NT2/D1 (cell line): ENCODE measurements at regions not wholly inside any gene's neighbourhood (a gene's known extent, or its start where the extent isn't known, plus 50 kb on each side); places are given as distances from the start of the nearest gene placed in this dataset.
"Not testable (repeated sequence)": the region's sequence is repeated elsewhere in the genome, so short reads cannot be mapped to it uniquely, and the experiment has no call there.

Experiments used
- DNase-seq: peaks from one replicate; pipeline ENCODE4 v3.0.0-alpha.2; 2011; ENCODE audit warnings: low read depth, low spot score
- H3K27me3 ChIP-seq: 2 replicates; pipeline ENCODE4 v1.6.0; 2011; ENCODE audit warnings: mild to moderate bottlenecking; ENCODE audit not compliant: insufficient read length, insufficient read depth
- H3K36me3 ChIP-seq: 2 replicates; pipeline ENCODE4 v1.6.1; 2011; ENCODE audit warnings: mild to moderate bottlenecking, low read length, mixed read lengths; ENCODE audit not compliant: insufficient read depth, insufficient read length
- H3K4me1 ChIP-seq: 2 replicates; pipeline ENCODE4 v1.5.1; 2011; ENCODE audit not compliant: insufficient read depth, insufficient read length
- H3K4me3 ChIP-seq: 2 replicates; pipeline ENCODE4 v1.5.1; 2011; ENCODE audit warnings: low read depth; ENCODE audit not compliant: insufficient read length
- H3K9ac ChIP-seq: 2 replicates; pipeline ENCODE4 v1.6.0; 2011; ENCODE audit warnings: low read depth; ENCODE audit not compliant: insufficient read length
- H3K9me3 ChIP-seq: 2 replicates; pipeline ENCODE4 v1.5.1; 2011; ENCODE audit warnings: mild to moderate bottlenecking, low read length; ENCODE audit not compliant: insufficient read depth
- SUZ12 ChIP-seq: IDR thresholded peaks from 2 replicates; pipeline ENCODE4 v1.6.1; 2011; ENCODE audit not compliant: insufficient read length, insufficient read depth; ENCODE audit errors: extremely low read depth
- YY1 ChIP-seq: IDR thresholded peaks from 2 replicates; pipeline ENCODE4 v1.6.1; 2011; ENCODE audit not compliant: insufficient read length, insufficient read depth
- ZNF274 ChIP-seq: IDR thresholded peaks from 2 replicates; pipeline ENCODE4 v1.6.1; 2011; ENCODE audit warnings: mild to moderate bottlenecking, low read depth, low read length

GRCh38 chr7:130954918-130955564 lies 221.0 kb upstream of the KLF14 start:
- H3K9me3 ChIP-seq = peaks cover 4% of the 10 kb centered on the region; the same call in 1 of the 2 replicates
- no peaks in the 10 kb centered on the region for H3K27me3 ChIP-seq
- no peak overlapping the region for H3K9ac ChIP-seq
- H3K4me3 ChIP-seq = no peak overlapping the region
- TF ChIP-seq ZNF274 (no peak), YY1 (no peak), SUZ12 (no peak)
- DNase-seq = no peak
- H3K36me3 ChIP-seq = no peaks in the 10 kb centered on the region
- H3K4me1 ChIP-seq = no peaks in the 10 kb centered on the region

DNA sequence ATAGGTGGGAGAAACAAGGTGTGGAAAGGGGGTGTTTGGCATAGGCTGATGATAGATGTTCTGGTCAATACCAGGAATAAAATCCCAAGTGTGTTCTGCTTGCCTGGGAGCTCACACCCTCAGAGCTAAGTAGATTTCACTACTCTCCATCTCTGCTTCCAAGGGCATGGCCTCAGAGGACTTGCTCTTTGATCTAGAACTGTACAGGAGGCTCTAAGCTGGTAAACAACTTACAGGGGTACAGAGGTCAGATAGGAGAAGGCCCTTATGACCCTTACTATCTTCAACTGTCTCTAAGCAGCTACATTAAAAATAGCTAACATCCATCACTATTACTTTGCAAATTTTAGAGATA lies 221.5 kb upstream of the KLF14 start:
- Histone ChIP-seq H3K4me1 (no peaks in the 10 kb centered on the region), H3K9me3 (peaks cover 9% of the 10 kb centered on the region; the same call in 1 of the 2 replicates), H3K9ac (no peak overlapping the region), H3K36me3 (no peaks in the 10 kb centered on the region), H3K27me3 (no peaks in the 10 kb centered on the region), H3K4me3 (no peak overlapping the region)
- no peak for DNase-seq
- TF ChIP-seq YY1 = no peak

DNA sequence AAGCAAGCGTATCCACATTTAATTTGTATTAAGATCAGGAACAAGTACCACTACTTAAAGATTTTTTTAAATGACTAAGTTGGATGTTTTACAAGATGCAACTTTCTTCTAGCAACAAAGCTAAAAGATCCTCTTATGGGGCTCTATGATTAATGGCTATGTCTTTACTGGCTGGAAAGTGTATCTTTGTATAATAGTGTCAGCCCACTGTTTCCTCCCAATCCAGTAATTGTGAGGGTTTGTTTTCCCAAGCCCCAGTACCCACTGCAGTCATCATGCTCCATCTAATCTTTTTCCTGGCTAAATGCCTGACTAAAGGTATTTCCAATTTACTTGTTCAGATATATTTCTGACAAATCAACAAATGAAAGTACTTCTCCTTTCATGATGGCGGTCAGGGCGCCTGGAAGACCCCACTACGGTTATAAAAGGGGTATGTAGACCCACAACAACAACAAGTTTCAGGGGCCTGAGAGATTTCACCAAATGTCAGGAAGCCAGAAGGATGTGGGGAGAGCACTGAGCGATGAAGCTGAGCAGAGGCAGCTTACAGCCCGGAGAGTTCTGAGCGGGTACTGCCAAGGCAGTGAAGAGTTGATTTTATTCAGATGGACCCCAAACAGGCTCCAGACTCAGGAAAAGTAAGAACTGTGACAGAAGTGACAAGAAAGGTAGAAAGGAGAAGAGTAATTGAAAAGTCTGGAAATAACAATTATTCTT lies 222.6 kb upstream of the KLF14 start:
- no peak overlapping the region for H3K4me3 ChIP-seq
- H3K27me3 ChIP-seq = no peaks in the 10 kb centered on the region
- DNase-seq = no peak
- H3K36me3 ChIP-seq = no peaks in the 10 kb centered on the region
- TF ChIP-seq YY1 (no peak), ZNF274 (no peak), SUZ12 (no peak)
- H3K9me3 ChIP-seq = peaks cover 9% of the 10 kb centered on the region; the same call in 1 of the 2 replicates
- H3K9ac ChIP-seq = no peak overlapping the region
- no peaks in the 10 kb centered on the region for H3K4me1 ChIP-seq

DNA sequence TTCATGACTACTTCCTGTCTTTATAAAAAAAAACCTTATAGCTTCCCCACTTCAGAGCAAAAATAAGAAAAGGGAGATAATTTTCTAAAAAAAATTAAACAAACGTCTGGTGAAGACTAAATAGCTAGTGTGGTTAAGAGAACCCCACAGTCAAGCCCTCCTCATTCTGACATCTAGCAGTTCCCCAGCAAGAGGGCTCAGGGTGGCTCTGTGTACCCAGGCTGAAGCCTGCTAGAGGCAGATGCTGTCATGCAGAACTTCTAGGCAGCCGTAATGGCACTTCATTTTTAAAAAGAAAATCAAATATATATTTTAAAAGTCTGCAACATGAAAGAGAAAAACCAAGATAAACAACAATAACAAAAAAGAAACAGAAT lies 223.1 kb upstream of the KLF14 start:
- Histone ChIP-seq H3K4me3 (no peak overlapping the region), H3K9me3 (peaks cover 9% of the 10 kb centered on the region; the same call in 1 of the 2 replicates), H3K4me1 (no peaks in the 10 kb centered on the region), H3K27me3 (no peaks in the 10 kb centered on the region), H3K36me3 (no peaks in the 10 kb centered on the region), H3K9ac (no peak overlapping the region)
- DNase-seq = no peak
- TF ChIP-seq ZNF274 (no peak), SUZ12 (no peak), YY1 (no peak)

GRCh38 chr7:130957722-130958435 lies 223.9 kb upstream of the KLF14 start:
- not testable (repeated sequence) for H3K36me3 ChIP-seq, H3K27me3 ChIP-seq, H3K9ac ChIP-seq, H3K4me1 ChIP-seq, H3K4me3 ChIP-seq, H3K9me3 ChIP-seq, DNase-seq

GRCh38 chr7:130958846-130959245 lies 224.8 kb upstream of the KLF14 start:
- TF ChIP-seq ZNF274 (no peak), YY1 (no peak), SUZ12 (no peak)
- Histone ChIP-seq H3K4me1 (no peaks in the 10 kb centered on the region), H3K36me3 (no peaks in the 10 kb centered on the region), H3K9me3 (peaks cover 9% of the 10 kb centered on the region; the same call in 1 of the 2 replicates), H3K27me3 (no peaks in the 10 kb centered on the region), H3K9ac (no peak overlapping the region), H3K4me3 (no peak overlapping the region)
- DNase-seq = no peak

DNA sequence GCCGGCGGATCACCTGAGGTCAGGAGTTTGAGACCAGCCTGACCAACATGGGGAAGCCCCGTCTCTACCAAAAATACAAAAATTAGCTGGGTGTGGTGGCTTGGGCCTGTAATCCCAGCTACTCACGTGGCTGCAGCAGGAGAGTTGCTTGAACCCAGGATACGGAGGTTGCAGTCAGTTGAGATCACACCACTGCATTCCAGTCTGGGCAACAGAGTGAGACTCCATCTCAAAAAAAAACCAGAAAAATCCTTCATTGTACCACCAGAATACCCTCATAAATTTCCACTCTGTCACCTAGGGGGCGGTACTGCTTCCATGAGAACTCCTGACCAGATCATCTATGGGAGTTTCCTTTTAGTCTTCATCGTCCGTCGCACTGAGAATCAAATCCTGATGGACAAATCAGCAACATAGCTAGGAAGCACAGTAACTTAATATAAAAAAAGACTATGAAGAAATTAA lies 225.8 kb upstream of the KLF14 start:
- no peaks in the 10 kb centered on the region for H3K4me1 ChIP-seq
- no peak overlapping the region for H3K9ac ChIP-seq
- H3K4me3 ChIP-seq = no peak overlapping the region
- H3K9me3 ChIP-seq = peaks cover 9% of the 10 kb centered on the region; the same call in 1 of the 2 replicates
- no peak for DNase-seq
- TF ChIP-seq ZNF274 (no peak), YY1 (no peak), SUZ12 (no peak)
- H3K36me3 ChIP-seq = no peaks in the 10 kb centered on the region
- no peaks in the 10 kb centered on the region for H3K27me3 ChIP-seq
